ENCODE measurements at regions not wholly inside any gene's neighbourhood (a gene's known extent, or its start where the extent isn't known, plus 50 kb on each side); places are given as distances from the start of the nearest gene placed in this dataset.

DNA sequence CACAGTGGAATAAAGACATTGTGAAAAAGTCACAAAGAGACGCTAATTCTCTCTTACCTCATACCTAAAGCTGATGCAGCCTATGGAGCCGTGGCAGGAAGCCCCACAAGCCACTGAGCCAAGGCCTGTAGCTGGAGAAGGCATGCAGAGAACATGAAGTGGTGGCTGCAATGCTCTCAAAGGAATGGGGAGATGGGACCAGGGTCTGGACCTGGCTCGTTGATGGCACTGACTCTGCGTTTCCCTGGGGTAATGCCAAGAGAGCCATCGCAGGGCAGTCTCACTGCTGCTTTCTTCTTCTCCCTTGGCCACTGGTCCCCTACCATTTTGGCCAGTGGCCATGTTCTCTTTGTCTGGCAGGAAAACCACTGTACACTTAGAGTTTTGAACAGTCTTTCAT is 329.9 kb upstream of the ZMIZ1 start:
- no peak for DNase-seq

DNA sequence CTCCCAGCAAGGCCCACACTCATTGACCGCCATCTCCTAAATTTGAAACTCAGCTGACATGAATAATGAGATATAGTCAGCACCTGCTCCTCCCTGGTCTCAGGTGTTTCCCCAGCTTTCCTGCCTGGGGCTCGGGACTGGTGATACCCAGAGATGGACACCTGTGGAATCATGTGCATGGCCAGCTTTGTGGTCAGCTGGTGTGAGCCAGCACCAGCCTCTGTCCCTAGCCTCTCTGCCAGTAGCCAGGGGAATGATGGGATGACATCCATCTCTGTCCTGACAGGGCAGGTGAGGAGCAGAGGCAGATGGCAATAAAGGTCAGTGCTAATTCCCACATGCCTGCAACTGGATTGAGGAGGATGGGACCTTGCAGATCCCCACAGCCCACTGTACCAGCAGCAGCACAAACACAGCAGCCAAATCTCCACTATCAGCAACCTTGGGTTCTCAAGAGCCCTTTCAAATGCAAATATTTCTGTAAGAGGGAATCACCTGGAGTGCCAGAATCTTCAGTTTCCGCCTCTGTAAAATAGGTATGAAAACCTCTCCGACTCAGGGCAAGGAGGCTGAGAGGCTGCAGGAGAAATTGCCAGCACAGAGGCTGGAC is 329.2 kb upstream of the ZMIZ1 start:
- no peak for DNase-seq

DNA sequence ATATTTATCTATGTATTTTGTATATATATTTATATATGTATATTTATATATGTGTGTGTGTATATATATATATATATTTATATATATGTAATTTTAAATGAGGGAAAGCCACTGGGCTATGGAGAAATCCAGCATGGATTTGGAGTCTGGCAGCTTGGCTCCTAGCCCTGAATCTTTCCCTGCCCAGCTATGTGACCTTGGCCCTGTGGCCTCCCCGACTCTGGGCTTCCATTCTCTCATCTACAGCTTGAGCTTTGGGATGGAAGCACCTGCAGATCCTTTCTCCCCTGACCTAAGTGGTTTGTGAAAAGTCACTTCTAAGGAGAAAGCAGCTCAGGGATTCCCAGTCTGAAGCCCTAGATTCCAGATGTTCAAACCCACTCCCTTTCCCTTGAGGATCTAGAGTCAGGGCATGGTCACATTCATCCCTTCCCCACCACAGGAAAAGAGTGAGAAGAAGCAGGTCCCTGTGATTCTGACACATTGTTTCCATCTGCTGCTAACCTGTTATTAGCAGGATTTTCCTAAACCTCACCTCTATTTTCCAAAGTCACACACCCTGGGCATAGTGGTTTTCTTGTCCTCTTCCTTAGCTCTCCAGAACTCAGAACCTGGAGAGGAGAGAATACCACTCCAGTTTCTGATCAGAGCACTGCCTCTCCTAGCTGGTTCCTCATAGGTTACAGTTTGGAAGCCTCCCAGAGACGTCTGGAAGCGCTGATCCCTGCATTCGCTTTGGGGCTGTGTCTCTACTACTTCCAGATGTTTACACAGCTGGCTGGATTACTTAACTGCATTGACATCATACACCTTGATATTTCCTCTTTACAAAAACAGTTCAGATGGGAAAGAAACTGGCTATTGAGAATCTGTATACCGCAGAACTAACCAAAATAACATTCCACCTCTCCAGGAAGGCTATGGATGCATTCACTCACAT is 327.5 kb upstream of the ZMIZ1 start:
- no peak for DNase-seq

DNA sequence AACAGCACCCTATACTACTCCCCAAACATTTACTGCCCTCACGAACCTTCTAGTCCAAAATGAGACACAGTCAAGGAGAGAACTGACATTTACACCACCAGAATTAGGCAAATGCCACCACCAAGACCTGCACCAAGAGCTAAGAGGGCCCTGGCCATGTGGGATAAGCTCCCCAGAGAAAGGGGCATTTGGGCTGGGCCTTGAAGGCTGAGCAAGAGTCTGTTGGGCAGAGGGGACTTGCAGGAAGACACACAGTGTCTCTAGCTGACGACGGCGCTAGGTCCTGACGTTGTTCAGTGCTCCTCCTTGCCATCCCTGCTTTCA is 326.4 kb upstream of the ZMIZ1 start:
- no peak for DNase-seq

GRCh38 chr10:78742730-78743615 is 325.8 kb upstream of the ZMIZ1 start:
- no peak for DNase-seq

GRCh38 chr10:78744056-78744455 is 324.7 kb upstream of the ZMIZ1 start:
- no peak for DNase-seq

- DNase-seq, result no peak
Observed at GRCh38 chr10:78744491-78745090, 324.2 kb upstream of the ZMIZ1 start.

- no peak for DNase-seq
Observed at GRCh38 chr10:78745441-78745840, 323.3 kb upstream of the ZMIZ1 start.

DNA sequence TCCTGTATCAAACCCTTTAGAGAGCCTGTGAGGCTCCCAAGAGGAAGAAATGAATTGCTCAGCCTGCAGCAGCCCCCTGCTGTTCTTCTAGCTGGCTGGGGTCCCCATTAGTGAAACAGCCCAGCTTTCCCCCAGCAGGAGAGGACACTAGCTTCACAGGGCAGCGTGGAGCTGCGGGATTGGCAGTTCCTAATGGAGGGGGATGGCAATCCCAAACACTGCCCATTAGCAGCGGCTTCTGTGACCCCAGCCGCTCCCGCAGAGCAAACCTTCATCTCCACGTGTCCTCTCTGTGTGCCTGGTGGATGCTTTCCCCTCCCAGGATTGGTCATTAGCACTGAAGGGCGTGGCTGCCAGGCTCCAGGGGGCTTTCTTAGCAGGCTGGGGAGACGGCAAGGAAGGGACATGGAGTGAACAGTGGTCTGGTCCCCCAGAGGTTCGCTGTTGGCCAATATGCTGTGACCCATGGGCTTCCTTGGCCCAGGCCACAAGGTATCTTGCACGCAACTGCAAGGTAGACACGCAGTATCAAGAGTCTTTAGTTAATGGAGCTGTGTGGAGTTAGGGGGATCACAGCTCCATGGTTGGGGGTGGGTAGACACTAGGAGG is 322.5 kb upstream of the ZMIZ1 start:
- DNase-seq, result no peak

GRCh38 chr10:78747401-78748234 is 321.1 kb upstream of the ZMIZ1 start:
- no peak for DNase-seq

- DNase-seq, result no peak
Observed at GRCh38 chr10:78748235-78748533, 320.6 kb upstream of the ZMIZ1 start.

DNA sequence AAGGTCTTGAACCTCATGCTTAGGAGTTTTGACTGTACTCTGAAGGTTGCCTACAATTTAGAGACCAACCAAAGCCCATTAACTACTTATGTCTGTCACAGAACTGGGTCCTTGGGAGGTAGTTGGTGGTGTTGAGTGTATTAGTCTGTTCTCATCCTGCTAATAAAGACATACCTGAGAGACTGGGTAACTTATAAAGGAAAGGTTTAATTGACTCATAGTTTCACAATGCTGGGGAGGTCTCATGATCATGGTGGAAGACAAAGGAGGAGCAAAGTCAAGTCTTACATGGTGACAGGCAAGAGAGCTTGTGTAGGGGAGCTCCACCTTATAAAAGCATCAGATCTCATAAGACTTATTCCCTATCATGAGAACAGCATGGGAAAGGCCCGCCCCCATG is 319.6 kb upstream of the ZMIZ1 start:
- DNase-seq, result no peak

DNA sequence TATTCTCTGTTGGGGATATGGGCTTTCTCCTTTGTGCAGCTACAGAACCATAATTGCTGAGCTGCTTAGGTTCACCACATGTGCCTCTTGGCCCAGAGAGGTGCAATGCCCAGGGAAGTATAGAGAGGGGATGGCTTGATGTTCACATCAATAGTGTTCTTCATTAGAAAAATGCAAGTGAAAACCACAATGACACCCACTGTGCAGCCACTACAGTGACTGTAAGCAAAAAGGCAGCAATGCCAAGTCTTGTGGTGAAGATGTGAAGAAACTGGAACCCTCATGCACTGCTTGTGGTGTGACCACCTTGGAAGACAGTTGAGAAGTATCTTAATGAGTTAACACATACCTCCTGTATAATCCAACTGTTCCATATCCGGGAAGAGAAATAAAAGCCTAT is 318.9 kb upstream of the ZMIZ1 start:
- no peak for DNase-seq

DNA sequence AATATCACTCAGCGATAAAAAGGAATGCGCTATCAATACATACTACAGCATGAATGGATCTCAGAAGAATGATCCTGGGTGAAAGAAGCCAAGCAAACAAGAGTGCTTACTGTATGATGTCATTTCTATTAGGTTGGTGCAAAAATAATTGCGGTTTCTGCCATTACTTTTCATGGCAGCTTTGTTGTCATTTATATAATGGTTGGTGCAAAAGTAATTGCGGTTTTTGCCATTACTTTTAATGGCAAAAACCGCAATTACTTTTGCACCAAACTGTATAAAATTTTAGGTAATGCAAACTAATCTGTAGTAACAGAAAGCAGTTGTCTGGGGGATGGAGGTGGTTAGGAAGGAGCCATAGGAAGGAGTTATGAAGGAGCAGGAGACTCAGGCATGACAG is 318.3 kb upstream of the ZMIZ1 start:
- DNase-seq, result no peak

GRCh38 chr10:78751716-78752115 is 317.1 kb upstream of the ZMIZ1 start:
- no peak for DNase-seq

GRCh38 chr10:78752221-78752620 is 316.5 kb upstream of the ZMIZ1 start:
- DNase-seq, result no peak

- DNase-seq, result no peak
Observed at GRCh38 chr10:78752708-78753107, 316.1 kb upstream of the ZMIZ1 start.

- DNase-seq, result peak; percentile 41 to 63
Observed at GRCh38 chr10:78754269-78755062, 314.3 kb upstream of the ZMIZ1 start.

GRCh38 chr10:78755063-78755701 is 313.6 kb upstream of the ZMIZ1 start:
- DNase-seq, result no peak

All from right lung (tissue), 2 donors.